HepG2 (cell line): ENCODE measurements at regions not wholly inside any gene's neighbourhood (a gene's known extent, or its start where the extent isn't known, plus 50 kb on each side); places are given as distances from the start of the nearest gene placed in this dataset.
A peak's percentile ranks its signal among the peaks of the same experiment; 100 is the strongest.

Experiments
- ATAC-seq: fragments of 200-7000 bp; cut with Tn5 transposase; 3 replicates; pipeline ENCODE4 v1.9.1; 2020; ENCODE audit warnings: mild to moderate bottlenecking, moderate library complexity
- BruUV-seq: library from RNA; stranded (reverse); fragments of 400-500 nt; replicated peaks from 2 replicates; lab custom pipeline; 2021; lab: Mats Ljungman, UMichigan
- CTCF ChIA-PET: fragments of 300-600 bp; formaldehyde crosslinking; extraction: SDS; loops from one replicate; lab custom pipeline; 2021; ENCODE audit warnings: low total read pairs, inconsistent platforms, low intra/inter-chr PET ratio; lab: Yijun Ruan, JAX
- POLR2A ChIA-PET: fragments of 350-600 bp; sonication (Branson Sonifier 250); formaldehyde crosslinking; loops from one replicate; lab custom pipeline; 2020; ENCODE audit warnings: antibody characterized with exemption, inconsistent platforms; lab: Yijun Ruan, JAX
- DNase-seq: peaks from one replicate; pipeline ENCODE4 v3.0.0-alpha.2; 2015; ENCODE audit warnings: low spot score
- FAIRE-seq: peaks from 3 replicates; lab custom pipeline; 2011; peaks lifted over from hg19 to GRCh38; lab: Jason Lieb, UNC
- H2AFZ ChIP-seq: one replicate; pipeline ENCODE4 v1.6.1; 2011; ENCODE audit warnings: low read length, inconsistent platforms
- H3K27ac ChIP-seq: fragments of 300-600 bp; 3 replicates; pipeline ENCODE4 v1.8.0; 2011; ENCODE audit warnings: mixed run types, mild to moderate bottlenecking, mixed read lengths, low read length, inconsistent platforms; ENCODE audit not compliant: insufficient read depth; ENCODE audit errors: extremely low read length
- H3K27me3 ChIP-seq, 2 experiments: fragments of 200-600 bp in 1 of 2; 2 replicates in 1 of 2; 3 replicates in 1 of 2; pipeline versions ENCODE4 v1.6.0 to v1.8.0; 2011; ENCODE audit warnings: low read length in 2 of 2, mild to moderate bottlenecking in 2 of 2, moderate library complexity in 2 of 2, inconsistent platforms in 1 of 2; ENCODE audit not compliant: insufficient read depth in 2 of 2, control insufficient read depth in 1 of 2
- H3K36me3 ChIP-seq, 2 experiments: fragments of 200-600 bp in 1 of 2; replicated peaks in 1 of 2; 2 replicates in 1 of 2; 3 replicates in 1 of 2; pipeline versions ENCODE4 v1.5.1 to v1.8.0; 2011; ENCODE audit warnings: low read length in 2 of 2, inconsistent platforms in 1 of 2; ENCODE audit not compliant: insufficient read depth in 2 of 2, control insufficient read depth in 1 of 2
- H3K4me1 ChIP-seq: 2 replicates; pipeline ENCODE4 v1.5.1; 2012; ENCODE audit warnings: low read length, inconsistent platforms; ENCODE audit not compliant: insufficient read depth
- H3K4me2 ChIP-seq: 2 replicates; pipeline ENCODE4 v1.6.0; 2011; ENCODE audit warnings: low read depth, low read length, inconsistent platforms
- H3K4me3 ChIP-seq, 3 experiments: fragments of 200-600 bp in 1 of 3; sonication (generic), shearing (Covaris generic) in 1 of 3; replicated peaks in 1 of 3; 2 replicates each; pipeline ENCODE4 v1.5.1; 2011 to 2016; ENCODE audit warnings: low read length in 3 of 3, inconsistent platforms in 2 of 3, low read depth in 2 of 3, mild to moderate bottlenecking in 2 of 3, control low read depth in 1 of 3, mixed read lengths in 1 of 3; ENCODE audit not compliant: insufficient read depth in 1 of 3
- H3K79me2 ChIP-seq: one replicate; pipeline ENCODE4 v1.6.1; 2011; ENCODE audit warnings: low read length, inconsistent platforms; ENCODE audit not compliant: insufficient read depth
- H3K9ac ChIP-seq: 2 replicates; pipeline ENCODE4 v1.6.0; 2011; ENCODE audit warnings: mild to moderate bottlenecking, low read depth, low read length, inconsistent platforms; ENCODE audit not compliant: insufficient read depth
- H3K9me3 ChIP-seq: 2 replicates; pipeline ENCODE4 v1.5.1; 2012; ENCODE audit warnings: mild to moderate bottlenecking, low read length
- H4K20me1 ChIP-seq: 2 replicates; pipeline ENCODE4 v1.6.0; 2011; ENCODE audit warnings: inconsistent platforms, mild to moderate bottlenecking, low read length, moderate library complexity; ENCODE audit not compliant: insufficient read depth
- CEBPB ChIP-seq: IDR thresholded peaks from 2 replicates; pipeline ENCODE4 v1.6.1; 2011; ENCODE audit warnings: low read depth, low read length, improper control_type of control experiment, borderline replicate concordance
- CEBPG ChIP-seq: IDR thresholded peaks from 2 replicates; pipeline ENCODE4 v1.6.1; 2016
- LCORL ChIP-seq, 2 experiments: fragments of 450-650 bp in 1 of 2; sonication (generic) in 1 of 2; formaldehyde crosslinking in 1 of 2; IDR thresholded peaks; 2 replicates each; pipeline versions ENCODE4 v1.5.0 to v1.6.1; 2017 to 2020; ENCODE audit warnings: antibody characterized with exemption in 1 of 2, missing genetic modification reagents in 1 of 2
- SNAPC5 ChIP-seq: sonication (generic); formaldehyde crosslinking; IDR thresholded peaks from 2 replicates; pipeline ENCODE4 v1.8.1; 2023; ENCODE audit warnings: mild to moderate bottlenecking, missing genetic modification reagents, borderline replicate concordance
- ZNF510 ChIP-seq: sonication (generic); formaldehyde crosslinking; IDR thresholded peaks from 2 replicates; pipeline ENCODE4 v1.4.0; 2020; ENCODE audit warnings: low read depth, mild to moderate bottlenecking, missing genetic modification reagents
- ZNF687 ChIP-seq: sonication (generic); formaldehyde crosslinking; IDR thresholded peaks from 2 replicates; pipeline ENCODE4 v1.5.1; 2020; ENCODE audit warnings: mild to moderate bottlenecking, missing genetic modification reagents, moderate library complexity
- WGBS: methylation state at CpG from one replicate; pipeline ENCODE4 v1.1.6; 2017; ENCODE audit warnings: low lambda C conversion rate; 5-methylcytosine and 5-hydroxymethylcytosine counted together
- in situ Hi-C: cut with HindIII; loops from 2 replicates; pipeline ENCODE4 v1.10.0; 2017; ENCODE audit warnings: low pct_unique_long_range_greater_than_20kb; ENCODE audit not compliant: extremely low pct_ligation_motif_present
- intact Hi-C: fragments of 100-400 bp; cut with micrococcal nuclease; formaldehyde crosslinking; loops from one replicate; pipeline ENCODE4 v1.10.0; 2022; ENCODE audit not compliant: unreplicated experiment
- TF ChIP-seq, protein P1 (sequence below): IDR thresholded peaks from 2 replicates; pipeline ENCODE4 v1.6.1; 2016; ENCODE audit warnings: mild to moderate bottlenecking, missing biosample characterization, missing genetic modification reagents

GRCh38 chr14:50039734-50040400, 76.5 kb downstream of the VCPKMT start:
- intact Hi-C loops, result loop anchor here (10.0 kb wide), 1 partner anchor 65 kb away; no protein-coding TSS in a partner anchor
- H3K4me1 ChIP-seq, result peaks cover 51% of the 10 kb centered on the region
- no peak overlapping the region; a peak in 1 of 6 replicates for H3K4me3 ChIP-seq
- peak overlapping the region; percentile 29; the same call in 1 of the 2 replicates for H3K4me2 ChIP-seq
- no peaks in the 10 kb centered on the region; a peak in 1 of 5 replicates for H3K36me3 ChIP-seq
- no peak overlapping the region for H2AFZ ChIP-seq
- CTCF ChIA-PET, result no interaction called here
- WGBS, result 50% methylated on average over 5 of the region's 9 CpGs
- no peaks in the 10 kb centered on the region for H4K20me1 ChIP-seq
- FAIRE-seq (no peak), DNase-seq (peak; percentile 39)
- peak; percentile 51; the same call in 1 of the 2 replicates for TF ChIP-seq CEBPG (CRISPR knock-in tag)
- peak; percentile 27 for TF ChIP-seq ZNF687 (CRISPR knock-in tag)
- no peak for TF ChIP-seq LCORL (IDR thresholded peaks at IDR 0.05)
- 0 out of 2 replicates have a peak, but pooled peaks have one; percentile 10 for TF ChIP-seq LCORL (CRISPR knock-in tag; IDR thresholded peaks at IDR 0.05)
- TF ChIP-seq ZNF510, result no peak
- TF ChIP-seq, protein P1, sequence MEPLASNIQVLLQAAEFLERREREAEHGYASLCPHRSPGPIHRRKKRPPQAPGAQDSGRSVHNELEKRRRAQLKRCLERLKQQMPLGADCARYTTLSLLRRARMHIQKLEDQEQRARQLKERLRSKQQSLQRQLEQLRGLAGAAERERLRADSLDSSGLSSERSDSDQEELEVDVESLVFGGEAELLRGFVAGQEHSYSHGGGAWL (CRISPR knock-in tag), result no peak
- peak; percentile 91; the same call in 1 of the 2 replicates for TF ChIP-seq CEBPB
- no peak for TF ChIP-seq SNAPC5 (CRISPR knock-in tag)
- TF ChIP-seq, all 625 proteins: peak for 4
- no peaks in the 10 kb centered on the region for H3K79me2 ChIP-seq
- BruUV-seq, result no TSS peak
- no peak overlapping the region for H3K9ac ChIP-seq
- POLR2A ChIA-PET, result interaction anchor here (1.0 to 1.4 kb wide), 2 partner anchors 22 to 37 kb away, joined by 4 to 5 read pairs; no protein-coding TSS in a partner anchor
- peak; percentile 72 for ATAC-seq
- no peak overlapping the region for H3K27ac ChIP-seq
- no peaks in the 10 kb centered on the region for H3K9me3 ChIP-seq
- in situ Hi-C loops, result no loop called here
- no peaks in the 10 kb centered on the region for H3K27me3 ChIP-seq
